H9 (cell line): ENCODE measurements at regions not wholly inside any gene's neighbourhood (a gene's known extent, or its start where the extent isn't known, plus 50 kb on each side); places are given as distances from the start of the nearest gene placed in this dataset.

ENCODE experiments used
- DNase-seq: peaks from one replicate; pipeline ENCODE4 v3.0.0-alpha.2; 2017
- H2AFZ ChIP-seq: one replicate; pipeline ENCODE4 v1.6.1; 2013; ENCODE audit warnings: mild to moderate bottlenecking, low read length, control low read depth, moderate library complexity
- H2AK5ac ChIP-seq: 2 replicates; pipeline ENCODE4 v1.6.1; 2013; ENCODE audit warnings: low read length, control low read depth, mixed read lengths; ENCODE audit not compliant: insufficient read length
- H2BK120ac ChIP-seq: one replicate; pipeline ENCODE4 v1.6.1; 2013; ENCODE audit warnings: low read depth, mild to moderate bottlenecking, low read length, control low read depth, inconsistent platforms; ENCODE audit not compliant: poor library complexity, severe bottlenecking
- H2BK12ac ChIP-seq: 2 replicates; pipeline ENCODE4 v1.6.1; 2013; ENCODE audit warnings: low read length, control low read depth, mixed read lengths, low read depth; ENCODE audit not compliant: insufficient read length
- H2BK15ac ChIP-seq: 2 replicates; pipeline ENCODE4 v1.6.1; 2013; ENCODE audit warnings: low read depth, low read length, control low read depth
- H2BK20ac ChIP-seq: one replicate; pipeline ENCODE4 v1.6.1; 2013; ENCODE audit warnings: low read depth, mild to moderate bottlenecking, low read length, control low read depth, inconsistent platforms; ENCODE audit not compliant: poor library complexity, severe bottlenecking
- H2BK5ac ChIP-seq: 2 replicates; pipeline ENCODE4 v1.6.1; 2013; ENCODE audit warnings: low read length, control low read depth, mixed read lengths; ENCODE audit not compliant: insufficient read length
- H3K14ac ChIP-seq: 2 replicates; pipeline ENCODE4 v1.6.1; 2013; ENCODE audit warnings: low read length, control low read depth; ENCODE audit not compliant: insufficient read depth
- H3K18ac ChIP-seq: 2 replicates; pipeline ENCODE4 v1.6.1; 2013; ENCODE audit warnings: low read depth, mild to moderate bottlenecking, mixed read lengths, low read length, control low read depth; ENCODE audit not compliant: insufficient read length
- H3K23ac ChIP-seq: 2 replicates; pipeline ENCODE4 v1.6.1; 2013; ENCODE audit warnings: low read length, control low read depth, mixed read lengths, low read depth; ENCODE audit not compliant: insufficient read length
- H3K23me2 ChIP-seq: 2 replicates; pipeline ENCODE4 v1.6.1; 2013; ENCODE audit warnings: low read depth, mild to moderate bottlenecking, mixed read lengths, low read length, control low read depth; ENCODE audit not compliant: insufficient read length, poor library complexity, severe bottlenecking
- H3K27ac ChIP-seq: 2 replicates; pipeline ENCODE4 v1.5.1; 2013; ENCODE audit warnings: low read length, control low read depth, mixed read lengths, low read depth; ENCODE audit not compliant: insufficient read length
- H3K27me3 ChIP-seq: 2 replicates; pipeline ENCODE4 v1.6.1; 2013; ENCODE audit warnings: low read length, control low read depth, inconsistent platforms; ENCODE audit not compliant: insufficient read depth
- H3K4ac ChIP-seq: 2 replicates; pipeline ENCODE4 v1.6.1; 2013; ENCODE audit warnings: low read depth, mild to moderate bottlenecking, control low read depth, inconsistent platforms, low read length, moderate library complexity
- H3K4me1 ChIP-seq: 2 replicates; pipeline ENCODE4 v1.6.1; 2013; ENCODE audit warnings: low read length, control low read depth, inconsistent platforms; ENCODE audit not compliant: insufficient read depth
- H3K4me2 ChIP-seq: 2 replicates; pipeline ENCODE4 v1.6.1; 2013; ENCODE audit warnings: low read length, control low read depth, mixed read lengths; ENCODE audit not compliant: insufficient read length, insufficient read depth
- H3K56ac ChIP-seq: 2 replicates; pipeline ENCODE4 v1.6.1; 2013; ENCODE audit warnings: low read depth, mild to moderate bottlenecking, mixed read lengths, low read length, control low read depth; ENCODE audit not compliant: insufficient read length
- H3K79me1 ChIP-seq: 2 replicates; pipeline ENCODE4 v1.6.1; 2013; ENCODE audit warnings: low read depth, mild to moderate bottlenecking, moderate library complexity, low read length, control low read depth, inconsistent platforms; ENCODE audit not compliant: insufficient read depth, poor library complexity, severe bottlenecking
- H3K79me2 ChIP-seq: 2 replicates; pipeline ENCODE4 v1.6.1; 2013; ENCODE audit warnings: low read length, control low read depth, inconsistent platforms; ENCODE audit not compliant: insufficient read depth
- H3K9ac ChIP-seq: 2 replicates; pipeline ENCODE4 v1.6.1; 2013; ENCODE audit warnings: low read length, control low read depth, mixed read lengths; ENCODE audit not compliant: insufficient read length; ENCODE audit errors: extremely low read depth
- H3K9me3 ChIP-seq: one replicate; pipeline ENCODE4 v1.6.1; 2013; ENCODE audit warnings: low read depth, low read length, inconsistent platforms; ENCODE audit not compliant: control insufficient read depth
- H3T11ph ChIP-seq: one replicate; pipeline ENCODE4 v1.6.1; 2013; ENCODE audit warnings: mild to moderate bottlenecking, low read length, control low read depth, inconsistent platforms
- H4K20me1 ChIP-seq: one replicate; pipeline ENCODE4 v1.6.1; 2013; ENCODE audit not compliant: control insufficient read depth, insufficient read length, insufficient read depth
- H4K5ac ChIP-seq: 2 replicates; pipeline ENCODE4 v1.6.1; 2013; ENCODE audit warnings: low read depth, mild to moderate bottlenecking, mixed read lengths, low read length, control low read depth; ENCODE audit not compliant: insufficient read length
- H4K8ac ChIP-seq: replicated peaks from 2 replicates; pipeline ENCODE4 v1.6.1; 2013; ENCODE audit warnings: low read length, control low read depth, mixed read lengths, low read depth; ENCODE audit not compliant: insufficient read length
- H4K91ac ChIP-seq: 2 replicates; pipeline ENCODE4 v1.6.1; 2013; ENCODE audit warnings: low read depth, mild to moderate bottlenecking, moderate library complexity, mixed read lengths, low read length, control low read depth; ENCODE audit not compliant: insufficient read length
- H3K27ac Mint-ChIP-seq, 3 experiments: 2 replicates in 2 of 3; 3 replicates in 1 of 3; pipeline ENCODE4 v1.8.0; 2020 to 2021; ENCODE audit warnings: mixed read lengths in 3 of 3, mild to moderate bottlenecking in 1 of 3, moderate library complexity in 1 of 3
- H3K27me3 Mint-ChIP-seq: 2 replicates; pipeline ENCODE4 v1.8.0; 2021; ENCODE audit warnings: low read depth, mild to moderate bottlenecking, moderate library complexity, mixed read lengths
- H3K36me3 Mint-ChIP-seq, 3 experiments: 2 replicates in 2 of 3; 3 replicates in 1 of 3; pipeline ENCODE4 v1.8.0; 2020 to 2021; ENCODE audit warnings: low read depth in 3 of 3, mixed read lengths in 3 of 3; ENCODE audit not compliant: insufficient read depth in 1 of 3
- H3K4me1 Mint-ChIP-seq, 2 experiments: 2 replicates each; pipeline ENCODE4 v1.8.0; 2020; ENCODE audit warnings: mixed read lengths in 2 of 2
- H3K4me3 Mint-ChIP-seq, 2 experiments: 2 replicates in 1 of 2; 3 replicates in 1 of 2; pipeline ENCODE4 v1.8.0; 2020 to 2021; ENCODE audit warnings: mild to moderate bottlenecking in 2 of 2, mixed read lengths in 2 of 2, moderate library complexity in 1 of 2
- H3K9me3 Mint-ChIP-seq, 2 experiments: 2 replicates in 1 of 2; 3 replicates in 1 of 2; pipeline ENCODE4 v1.8.0; 2020; ENCODE audit warnings: mild to moderate bottlenecking in 2 of 2, mixed read lengths in 2 of 2, moderate library complexity in 1 of 2
- WGBS: extraction: QIAGEN DNeasy Blood & Tissue Kit; methylation state at CpG from one replicate; pipeline ENCODE4 v1.1.7; 2013; ENCODE audit warnings: missing lambda C conversion rate, low lambda C conversion rate, mixed read lengths; ENCODE audit not compliant: insufficient read length; ENCODE audit errors: extremely low coverage; 5-methylcytosine and 5-hydroxymethylcytosine counted together
- TF ChIP-seq, protein P1 (sequence below): fragments of 200-600 bp; sonication (generic); conservative IDR thresholded peaks from 3 replicates; pipeline ENCODE4 v1.8.0; 2021; ENCODE audit warnings: antibody characterized with exemption, mild to moderate bottlenecking

DNA sequence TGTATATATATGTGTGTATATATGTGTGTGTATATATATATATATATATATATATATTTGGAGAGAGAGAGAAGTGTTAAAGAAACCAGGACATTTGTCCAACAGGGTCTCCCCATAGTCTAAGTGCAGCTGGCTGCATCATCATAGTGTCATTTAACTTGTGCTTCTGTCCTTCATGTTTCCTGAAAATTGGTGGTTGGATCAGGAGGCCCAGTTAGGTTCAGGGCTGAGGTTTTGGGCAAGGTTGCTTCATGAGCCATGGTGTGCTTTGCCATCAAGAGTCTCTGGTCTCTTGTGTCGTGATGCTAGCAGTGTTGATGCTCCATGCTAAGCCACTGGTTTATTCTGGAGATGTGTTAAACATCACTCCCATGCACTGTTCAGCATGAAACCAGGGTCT is 85.3 kb downstream of the C16orf95 start:
- no CpG with 5 or more reads among the region's 1 CpG for WGBS
- H3K79me1 ChIP-seq, result no peaks in the 10 kb centered on the region

More for the DNA sequence above, 85.3 kb downstream of the C16orf95 start:
- H2AK5ac ChIP-seq, result no peak overlapping the region
- no peak overlapping the region for H3K4me2 ChIP-seq
- H4K5ac ChIP-seq, result no peak overlapping the region
- Mint-ChIP-seq H3K27ac (no peak overlapping the region), H3K27me3 (peaks cover 2% of the 10 kb centered on the region; the same call in 1 of the 2 replicates), H3K9me3 (peaks cover 2 to 3% of the 10 kb centered on the region in 2 experiments; a peak in 3 of 5 replicates), H3K36me3 (no peaks in the 10 kb centered on the region), H3K4me3 (no peak overlapping the region), H3K4me1 (peaks cover 13 to 14% of the 10 kb centered on the region in 2 experiments)
- peaks cover 3% of the 10 kb centered on the region for H3K9me3 ChIP-seq
- H3K27me3 ChIP-seq, result no peaks in the 10 kb centered on the region
- no peak overlapping the region for H3T11ph ChIP-seq
- no peaks in the 10 kb centered on the region for H3K79me2 ChIP-seq
- no peak overlapping the region for H2BK120ac ChIP-seq
- H4K91ac ChIP-seq, result no peak overlapping the region
- TF ChIP-seq, protein P1, sequence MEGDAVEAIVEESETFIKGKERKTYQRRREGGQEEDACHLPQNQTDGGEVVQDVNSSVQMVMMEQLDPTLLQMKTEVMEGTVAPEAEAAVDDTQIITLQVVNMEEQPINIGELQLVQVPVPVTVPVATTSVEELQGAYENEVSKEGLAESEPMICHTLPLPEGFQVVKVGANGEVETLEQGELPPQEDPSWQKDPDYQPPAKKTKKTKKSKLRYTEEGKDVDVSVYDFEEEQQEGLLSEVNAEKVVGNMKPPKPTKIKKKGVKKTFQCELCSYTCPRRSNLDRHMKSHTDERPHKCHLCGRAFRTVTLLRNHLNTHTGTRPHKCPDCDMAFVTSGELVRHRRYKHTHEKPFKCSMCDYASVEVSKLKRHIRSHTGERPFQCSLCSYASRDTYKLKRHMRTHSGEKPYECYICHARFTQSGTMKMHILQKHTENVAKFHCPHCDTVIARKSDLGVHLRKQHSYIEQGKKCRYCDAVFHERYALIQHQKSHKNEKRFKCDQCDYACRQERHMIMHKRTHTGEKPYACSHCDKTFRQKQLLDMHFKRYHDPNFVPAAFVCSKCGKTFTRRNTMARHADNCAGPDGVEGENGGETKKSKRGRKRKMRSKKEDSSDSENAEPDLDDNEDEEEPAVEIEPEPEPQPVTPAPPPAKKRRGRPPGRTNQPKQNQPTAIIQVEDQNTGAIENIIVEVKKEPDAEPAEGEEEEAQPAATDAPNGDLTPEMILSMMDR, result no peak
- H2BK12ac ChIP-seq, result no peak overlapping the region
- H3K9ac ChIP-seq, result no peak overlapping the region
- no peak overlapping the region for H2AFZ ChIP-seq
- H3K4ac ChIP-seq, result no peak overlapping the region
- no peak overlapping the region for H4K8ac ChIP-seq
- no peak overlapping the region for H3K27ac ChIP-seq
- H2BK15ac ChIP-seq, result no peak overlapping the region
- no peak overlapping the region for H3K23ac ChIP-seq
- H3K4me1 ChIP-seq, result no peaks in the 10 kb centered on the region
- no peak for DNase-seq
- no peak overlapping the region for H3K56ac ChIP-seq
- no peak overlapping the region for H2BK5ac ChIP-seq
- no peak overlapping the region for H3K14ac ChIP-seq
- H2BK20ac ChIP-seq, result no peak overlapping the region
- H3K18ac ChIP-seq, result no peak overlapping the region
- H4K20me1 ChIP-seq, result no peaks in the 10 kb centered on the region
- H3K23me2 ChIP-seq, result no peaks in the 10 kb centered on the region
